HG03432 (cell line): ENCODE measurements at regions not wholly inside any gene's neighbourhood (a gene's known extent, or its start where the extent isn't known, plus 50 kb on each side); places are given as distances from the start of the nearest gene placed in this dataset.
"Not testable (repeated sequence)": the region's sequence is repeated elsewhere in the genome, so short reads cannot be mapped to it uniquely, and the experiment has no call there.

Source experiments
- ATAC-seq: cut with Tn5 transposase; IDR thresholded peaks from one replicate; pipeline ENCODE4 v1.9.1; 2021; ENCODE audit warnings: mild to moderate bottlenecking, moderate library complexity; ENCODE audit not compliant: unreplicated experiment

- no peak for ATAC-seq
Observed at GRCh38 chr10:85280014-85280413, 951.6 kb downstream of the CCSER2 start.

GRCh38 chr10:85284778-85285770 is 956.7 kb downstream of the CCSER2 start:
- no peak for ATAC-seq

GRCh38 chr10:85293483-85293882 is 965.1 kb downstream of the CCSER2 start:
- no peak for ATAC-seq

GRCh38 chr10:85311613-85312337 is 983.4 kb downstream of the CCSER2 start:
- ATAC-seq, result no peak

- no peak for ATAC-seq
Observed at GRCh38 chr10:85315657-85316056, 987.3 kb downstream of the CCSER2 start.

- ATAC-seq, result no peak
Observed at GRCh38 chr10:85316276-85316675, 987.9 kb downstream of the CCSER2 start.

- ATAC-seq, result no peak
Observed at GRCh38 chr10:85317827-85318226, 989.4 kb downstream of the CCSER2 start.

- no peak for ATAC-seq
Observed at GRCh38 chr10:85318809-85319807, 990.7 kb downstream of the CCSER2 start.

GRCh38 chr10:85319826-85320225 is 991.4 kb downstream of the CCSER2 start:
- no peak for ATAC-seq

- no peak for ATAC-seq
Observed at GRCh38 chr10:85333594-85333993, 1005.2 kb downstream of the CCSER2 start.

- ATAC-seq, result no peak
Observed at GRCh38 chr10:85362401-85362800, 1004.2 kb downstream of the GRID1 start.

- ATAC-seq, result no peak
Observed at GRCh38 chr10:85377029-85377806, 989.4 kb downstream of the GRID1 start.

- no peak for ATAC-seq
Observed at GRCh38 chr10:85379338-85379737, 987.3 kb downstream of the GRID1 start.

- ATAC-seq, result no peak
Observed at GRCh38 chr10:85400981-85401695, 965.5 kb downstream of the GRID1 start.

GRCh38 chr10:85402541-85402940 is 964.1 kb downstream of the GRID1 start:
- no peak for ATAC-seq

- no peak for ATAC-seq
Observed at GRCh38 chr10:85407088-85407487, 959.5 kb downstream of the GRID1 start.

GRCh38 chr10:85408388-85408787 is 958.2 kb downstream of the GRID1 start:
- no peak for ATAC-seq

GRCh38 chr10:85410586-85410985 is 956.0 kb downstream of the GRID1 start:
- not testable (repeated sequence) for ATAC-seq

GRCh38 chr10:85413570-85413969 is 953.0 kb downstream of the GRID1 start:
- ATAC-seq, result no peak
